Pons (tissue), 1 donor: ENCODE measurements at regions not wholly inside any gene's neighbourhood (a gene's known extent, or its start where the extent isn't known, plus 50 kb on each side); places are given as distances from the start of the nearest gene placed in this dataset.
"Not testable (repeated sequence)": the region's sequence is repeated elsewhere in the genome, so short reads cannot be mapped to it uniquely, and the experiment has no call there.

Experiments
- DNase-seq: peaks from one replicate; pipeline ENCODE4 v3.0.0-alpha.2; 2016; ENCODE audit warnings: low spot score

DNA sequence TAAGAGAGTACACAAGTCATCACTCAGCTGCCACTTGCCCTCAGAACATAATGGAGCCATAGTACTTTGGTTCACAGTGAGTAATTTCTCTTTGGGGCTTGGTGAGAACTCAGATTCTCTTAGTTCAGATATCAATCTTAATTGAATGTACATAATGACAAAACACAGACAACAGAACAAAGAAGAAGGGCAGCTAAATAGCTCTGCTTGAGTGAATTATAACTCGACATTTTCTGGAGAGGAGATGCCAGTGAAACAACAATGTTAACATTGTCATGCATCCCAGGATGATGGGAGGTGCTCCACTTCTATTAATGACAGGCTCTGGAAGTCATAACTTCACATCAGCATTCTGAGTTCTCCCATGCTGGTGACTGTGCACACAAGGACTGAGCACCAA is 508.1 kb downstream of the TMEM135 start:
- no peak for DNase-seq

- DNase-seq = no peak
These were observed 501.9 kb downstream of the TMEM135 start for GRCh38 chr11:87539596-87539995.

- DNase-seq = no peak
These were observed 498.8 kb downstream of the TMEM135 start for GRCh38 chr11:87536565-87536964.

DNA sequence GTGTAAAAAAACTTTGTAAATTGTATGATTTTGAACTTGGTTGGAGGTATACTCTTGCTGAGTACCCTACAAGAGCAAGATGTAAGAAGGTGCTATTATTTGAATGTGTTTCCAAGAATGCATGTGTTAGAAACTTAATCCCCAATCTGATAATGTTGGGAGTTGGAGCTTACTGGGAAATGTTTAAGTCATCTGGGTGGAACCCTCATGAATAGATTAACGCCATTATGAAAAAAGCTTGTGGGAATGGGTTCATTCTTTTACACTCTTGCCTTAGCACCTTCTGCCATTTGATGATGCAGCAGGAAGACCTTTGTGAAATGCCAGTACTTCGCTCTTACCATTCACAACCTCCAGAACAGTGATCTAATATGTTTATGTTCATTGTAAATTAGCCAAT is 498.3 kb downstream of the TMEM135 start:
- DNase-seq = no peak

- DNase-seq = no peak
These were observed 497.8 kb downstream of the TMEM135 start for GRCh38 chr11:87535513-87535912.

DNA sequence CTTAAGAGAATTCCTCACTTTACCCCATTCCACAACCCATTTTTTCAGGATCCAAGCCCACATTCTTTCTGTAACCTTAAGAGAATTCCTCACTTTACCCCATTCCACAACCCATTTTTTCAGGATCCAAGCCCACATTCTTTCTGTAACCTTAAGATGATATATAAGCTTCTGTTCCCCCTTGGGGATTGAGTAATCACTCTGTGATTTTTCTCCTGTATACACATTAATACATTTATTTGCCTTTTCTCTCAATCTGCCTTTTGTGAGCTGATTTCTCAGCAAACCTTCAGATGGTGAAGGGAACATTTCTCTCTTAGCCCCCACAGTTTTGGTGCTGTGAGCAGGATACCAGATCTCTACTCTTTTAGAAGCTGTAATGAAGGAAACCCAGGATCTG is 494.1 kb downstream of the TMEM135 start:
- DNase-seq = not testable (repeated sequence)

DNA sequence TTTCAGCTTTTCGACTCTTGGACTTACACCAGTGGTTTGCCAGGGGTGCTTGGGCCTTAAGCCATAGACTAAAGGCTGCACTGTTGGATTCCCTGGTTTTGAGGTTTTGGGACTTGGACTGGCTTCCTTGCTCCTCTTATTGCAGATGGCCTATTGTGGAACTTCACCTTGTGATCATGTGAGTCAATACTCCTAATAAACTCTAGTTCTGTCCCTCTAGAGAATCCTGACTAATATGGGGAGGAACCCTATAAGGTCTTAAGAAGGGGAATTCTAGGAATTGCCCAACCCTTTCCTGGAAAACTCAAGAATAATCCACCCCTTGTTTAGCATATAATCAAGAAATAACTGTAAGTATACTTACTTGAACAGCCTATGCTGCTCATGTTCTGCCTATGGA is 491.8 kb downstream of the TMEM135 start:
- DNase-seq = no peak

DNA sequence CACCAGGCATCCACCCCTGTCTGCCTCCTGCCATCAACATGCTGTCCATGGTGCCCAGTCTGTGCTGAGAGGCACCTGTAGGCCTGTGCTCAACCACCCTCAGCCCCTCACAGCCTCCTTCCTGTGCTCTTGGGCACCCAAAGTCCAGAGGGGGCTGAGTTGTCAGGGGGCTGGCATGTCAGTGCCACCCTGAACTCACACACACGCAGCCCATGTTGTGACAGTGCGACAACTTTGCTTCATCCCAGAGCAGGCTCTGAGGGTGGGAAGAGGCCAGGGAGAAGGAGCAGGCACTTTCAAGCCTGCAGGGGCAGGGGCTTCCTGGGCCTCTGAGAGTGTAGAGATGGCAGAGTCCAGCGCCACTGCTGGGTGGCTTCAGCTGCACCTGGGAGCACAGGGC is 491.0 kb downstream of the TMEM135 start:
- no peak for DNase-seq

- DNase-seq = no peak
These were observed 485.5 kb downstream of the TMEM135 start for GRCh38 chr11:87523276-87523675.

DNA sequence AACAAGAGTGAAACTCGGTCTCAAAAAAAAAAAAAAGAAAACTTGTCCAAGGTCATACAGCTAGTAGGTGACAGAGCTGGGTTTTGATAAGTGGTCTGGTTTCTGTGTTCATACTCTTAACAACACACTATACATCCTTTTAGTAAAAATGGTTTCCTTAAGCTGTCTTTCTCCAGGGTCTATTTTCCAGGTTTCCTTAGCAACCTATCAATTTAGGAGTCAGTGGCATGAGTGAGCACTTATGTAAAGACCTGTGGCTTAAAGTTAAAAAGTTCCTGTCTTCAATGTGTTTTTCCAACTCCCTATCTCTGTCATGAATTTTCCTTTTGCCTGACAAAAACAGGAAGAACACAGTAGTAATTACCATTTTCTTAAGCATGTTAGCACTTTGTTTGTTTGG is 480.5 kb downstream of the TMEM135 start:
- DNase-seq = no peak

DNA sequence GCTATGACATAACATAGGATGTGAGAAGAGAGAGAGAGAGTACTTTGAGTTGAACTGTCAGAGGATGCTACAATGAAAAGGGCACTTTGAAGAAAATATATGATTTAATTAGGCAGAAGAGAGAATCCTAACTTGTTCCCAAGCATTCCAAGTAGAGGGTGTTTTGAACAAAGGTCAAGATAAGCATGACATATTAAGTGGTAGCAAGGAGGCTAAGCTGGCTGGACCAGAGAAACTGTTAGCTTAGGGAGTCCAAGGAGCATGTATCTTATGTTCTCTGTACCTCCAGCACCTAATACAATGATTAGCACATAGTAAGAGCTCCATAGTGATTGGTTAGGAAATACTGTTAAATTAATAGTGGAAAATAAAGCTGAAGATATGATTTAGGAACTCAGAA is 479.6 kb downstream of the TMEM135 start:
- DNase-seq = no peak

- not testable (repeated sequence) for DNase-seq
These were observed 470.0 kb downstream of the TMEM135 start for GRCh38 chr11:87507722-87508121.

GRCh38 chr11:87506946-87507345 is 469.2 kb downstream of the TMEM135 start:
- not testable (repeated sequence) for DNase-seq

DNA sequence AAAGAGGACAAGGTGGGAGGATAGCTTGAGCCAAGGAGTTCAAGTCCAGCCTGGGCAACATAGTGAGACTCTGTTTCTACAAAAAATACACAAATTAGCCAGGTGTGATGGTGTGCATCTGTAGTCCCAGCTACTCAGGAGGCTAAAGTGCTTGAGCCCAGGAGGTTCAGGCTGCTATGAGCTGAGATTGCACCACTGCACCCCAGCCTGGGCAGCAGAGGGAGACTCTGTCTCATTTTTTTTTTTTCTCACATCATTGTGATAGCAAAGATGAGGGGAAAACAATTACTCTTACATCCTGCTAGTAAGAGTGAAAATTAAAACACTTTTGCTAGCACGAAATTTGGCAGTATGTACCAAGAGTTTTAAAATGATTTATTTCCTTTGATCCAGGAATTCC is 463.7 kb downstream of the TMEM135 start:
- no peak for DNase-seq

- not testable (repeated sequence) for DNase-seq
These were observed 457.2 kb downstream of the TMEM135 start for GRCh38 chr11:87494936-87495335.

GRCh38 chr11:87494026-87494425 is 456.3 kb downstream of the TMEM135 start:
- not testable (repeated sequence) for DNase-seq

GRCh38 chr11:87493516-87493915 is 455.8 kb downstream of the TMEM135 start:
- no peak for DNase-seq

DNA sequence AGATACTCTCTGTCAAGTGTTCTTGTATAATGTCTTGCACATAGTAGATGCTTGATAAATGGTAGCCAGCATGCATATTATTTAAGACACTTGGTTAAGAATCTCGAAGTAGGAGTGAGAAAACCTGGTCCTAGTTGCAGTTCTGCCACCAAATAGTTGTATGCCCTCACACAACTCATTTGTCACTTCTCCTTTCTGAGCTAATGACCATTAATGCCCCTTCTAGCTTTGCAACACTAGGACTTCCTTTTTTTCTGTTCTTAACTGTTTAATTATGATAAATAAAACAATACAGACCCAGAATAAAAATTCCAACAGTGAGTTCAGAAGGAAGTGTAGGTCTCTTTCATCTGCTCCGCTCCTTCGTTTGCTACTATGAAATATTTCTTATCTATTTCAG is 453.6 kb downstream of the TMEM135 start:
- no peak for DNase-seq

DNA sequence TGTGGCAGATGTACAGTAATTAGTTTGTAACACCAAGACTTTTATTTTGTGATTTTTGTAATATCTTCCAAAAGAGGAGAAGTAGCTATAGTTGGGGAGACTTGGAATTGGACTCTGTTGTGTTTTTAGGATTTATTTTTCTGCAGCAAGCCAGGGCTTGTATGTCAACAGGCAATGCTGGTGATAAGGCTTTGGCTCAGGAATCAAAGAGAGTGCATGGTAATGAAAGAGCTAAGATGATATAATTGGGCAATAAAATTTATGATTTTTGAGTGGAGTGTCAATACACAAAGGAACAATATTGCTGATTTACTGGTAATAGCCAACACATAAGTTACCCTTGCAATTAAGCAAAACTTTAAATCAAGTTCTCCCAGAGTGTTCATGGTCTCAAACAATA is 452.9 kb downstream of the TMEM135 start:
- no peak for DNase-seq

- DNase-seq = no peak
These were observed 446.8 kb downstream of the TMEM135 start for GRCh38 chr11:87484566-87484965.

DNA sequence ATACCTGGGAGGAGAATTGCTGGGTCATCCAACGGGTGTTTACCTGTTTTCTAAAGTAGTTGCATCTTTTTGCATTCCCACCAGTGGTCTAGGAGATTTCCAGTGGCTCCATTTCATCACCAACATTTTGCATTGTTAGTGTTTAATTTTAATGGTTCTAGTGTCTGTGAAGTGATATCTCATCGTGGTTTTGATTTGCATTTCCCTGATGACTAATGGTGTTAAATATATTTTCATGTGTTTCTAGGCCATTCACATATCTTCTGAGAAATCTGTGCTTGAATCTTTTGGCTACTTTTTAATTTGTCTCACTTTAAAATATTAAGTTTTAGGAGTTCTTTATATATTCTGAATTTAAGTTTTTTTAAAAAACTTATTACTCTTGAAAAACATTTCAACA is 439.6 kb downstream of the TMEM135 start:
- no peak for DNase-seq

DNA sequence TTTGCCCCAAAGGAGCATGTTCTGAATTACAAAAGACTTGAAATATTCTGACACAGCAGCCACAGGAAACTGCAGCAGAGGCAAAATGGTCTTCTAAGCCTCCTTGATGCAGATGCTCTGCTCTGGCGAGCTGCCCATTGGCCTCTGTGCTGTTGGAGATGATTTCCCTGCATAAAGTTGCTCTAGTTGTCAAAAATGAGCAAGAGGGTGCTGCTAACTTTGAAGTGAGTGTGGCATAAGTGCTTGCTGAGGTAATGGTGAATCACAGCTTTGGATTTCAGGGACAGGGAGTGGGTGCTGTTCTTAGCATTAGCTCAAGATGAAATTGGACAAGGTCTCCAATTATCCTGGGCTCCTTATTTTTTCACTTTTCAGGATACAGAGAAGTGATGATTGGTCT is 435.4 kb downstream of the TMEM135 start:
- DNase-seq = no peak

- DNase-seq = no peak
These were observed 428.5 kb downstream of the TMEM135 start for GRCh38 chr11:87466223-87466622.

GRCh38 chr11:87465716-87466115 is 428.0 kb downstream of the TMEM135 start:
- DNase-seq = no peak

DNA sequence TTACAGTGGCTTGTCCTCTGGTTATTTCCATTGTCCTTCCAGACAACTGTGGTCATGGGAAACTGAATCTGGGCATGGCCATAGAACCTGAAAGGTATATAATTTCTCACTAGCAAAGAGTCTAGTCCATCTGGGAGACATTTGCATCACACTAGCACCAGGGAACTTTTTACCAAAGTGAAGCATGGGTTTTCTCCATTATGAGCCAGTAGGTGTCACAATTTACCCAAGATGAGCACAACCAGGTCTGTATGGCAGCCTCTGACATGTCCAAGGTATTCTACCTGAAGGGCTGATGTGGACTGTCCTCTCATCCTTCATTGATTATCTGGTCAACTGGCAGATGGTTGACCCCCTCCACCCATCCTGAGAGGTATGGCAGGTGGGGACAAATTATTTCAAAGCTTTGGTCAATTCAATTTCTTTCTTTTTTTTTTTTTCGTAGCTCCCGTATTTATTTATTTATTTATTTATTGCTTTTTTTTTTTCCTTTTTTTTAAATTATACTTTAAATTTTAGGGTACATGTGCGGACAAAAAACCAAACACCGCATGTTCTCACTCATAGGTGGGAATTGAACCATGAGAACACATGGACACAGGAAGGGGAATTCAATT is 425.9 kb downstream of the TMEM135 start:
- DNase-seq = peak; percentile 14
